WERI-Rb-1 (cell line): ENCODE measurements at regions not wholly inside any gene's neighbourhood (a gene's known extent, or its start where the extent isn't known, plus 50 kb on each side); places are given as distances from the start of the nearest gene placed in this dataset.
A peak's percentile ranks its signal among the peaks of the same experiment; 100 is the strongest.

Experiments used
- DNase-seq: peaks from one replicate; pipeline ENCODE4 v3.0.0-alpha.2; 2020
- H3K27ac ChIP-seq: fragments of 250-450 bp; sonication (Bioruptor Pico); 2 replicates; pipeline ENCODE4 v1.5.1; 2020; ENCODE audit warnings: mild to moderate bottlenecking, moderate library complexity
- H3K27me3 ChIP-seq: fragments of 250-450 bp; sonication (Bioruptor Pico); 2 replicates; pipeline ENCODE4 v1.5.1; 2021; ENCODE audit warnings: mild to moderate bottlenecking, low read depth, moderate library complexity; ENCODE audit not compliant: insufficient read depth, severe bottlenecking
- H3K36me3 ChIP-seq: fragments of 250-450 bp; sonication (Bioruptor Pico); 2 replicates; pipeline ENCODE4 v1.5.1; 2020; ENCODE audit warnings: mild to moderate bottlenecking, moderate library complexity
- H3K4me3 ChIP-seq: 2 replicates; pipeline ENCODE4 v1.5.1; 2011; ENCODE audit warnings: low read depth, mild to moderate bottlenecking, control low read depth, low read length
- H3K9me3 ChIP-seq: fragments of 250-450 bp; sonication (Bioruptor Pico); 2 replicates; pipeline ENCODE4 v1.5.1; 2021; ENCODE audit warnings: mild to moderate bottlenecking, moderate library complexity; ENCODE audit not compliant: severe bottlenecking
- TF ChIP-seq, protein P1 (sequence below): IDR thresholded peaks from 2 replicates; pipeline ENCODE4 v1.5.1; 2011; ENCODE audit warnings: low read depth, mild to moderate bottlenecking, control low read depth, inconsistent platforms, low read length

- Histone ChIP-seq H3K9me3 (no peaks in the 10 kb centered on the region), H3K36me3 (no peaks in the 10 kb centered on the region), H3K27ac (no peak overlapping the region), H3K4me3 (no peak overlapping the region), H3K27me3 (no peaks in the 10 kb centered on the region)
- TF ChIP-seq, protein P1, sequence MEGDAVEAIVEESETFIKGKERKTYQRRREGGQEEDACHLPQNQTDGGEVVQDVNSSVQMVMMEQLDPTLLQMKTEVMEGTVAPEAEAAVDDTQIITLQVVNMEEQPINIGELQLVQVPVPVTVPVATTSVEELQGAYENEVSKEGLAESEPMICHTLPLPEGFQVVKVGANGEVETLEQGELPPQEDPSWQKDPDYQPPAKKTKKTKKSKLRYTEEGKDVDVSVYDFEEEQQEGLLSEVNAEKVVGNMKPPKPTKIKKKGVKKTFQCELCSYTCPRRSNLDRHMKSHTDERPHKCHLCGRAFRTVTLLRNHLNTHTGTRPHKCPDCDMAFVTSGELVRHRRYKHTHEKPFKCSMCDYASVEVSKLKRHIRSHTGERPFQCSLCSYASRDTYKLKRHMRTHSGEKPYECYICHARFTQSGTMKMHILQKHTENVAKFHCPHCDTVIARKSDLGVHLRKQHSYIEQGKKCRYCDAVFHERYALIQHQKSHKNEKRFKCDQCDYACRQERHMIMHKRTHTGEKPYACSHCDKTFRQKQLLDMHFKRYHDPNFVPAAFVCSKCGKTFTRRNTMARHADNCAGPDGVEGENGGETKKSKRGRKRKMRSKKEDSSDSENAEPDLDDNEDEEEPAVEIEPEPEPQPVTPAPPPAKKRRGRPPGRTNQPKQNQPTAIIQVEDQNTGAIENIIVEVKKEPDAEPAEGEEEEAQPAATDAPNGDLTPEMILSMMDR, result no peak
- peak; percentile 14 for DNase-seq
Measured at GRCh38 chr3:178384321-178385230, 151.7 kb upstream of the KCNMB2 start.

DNA sequence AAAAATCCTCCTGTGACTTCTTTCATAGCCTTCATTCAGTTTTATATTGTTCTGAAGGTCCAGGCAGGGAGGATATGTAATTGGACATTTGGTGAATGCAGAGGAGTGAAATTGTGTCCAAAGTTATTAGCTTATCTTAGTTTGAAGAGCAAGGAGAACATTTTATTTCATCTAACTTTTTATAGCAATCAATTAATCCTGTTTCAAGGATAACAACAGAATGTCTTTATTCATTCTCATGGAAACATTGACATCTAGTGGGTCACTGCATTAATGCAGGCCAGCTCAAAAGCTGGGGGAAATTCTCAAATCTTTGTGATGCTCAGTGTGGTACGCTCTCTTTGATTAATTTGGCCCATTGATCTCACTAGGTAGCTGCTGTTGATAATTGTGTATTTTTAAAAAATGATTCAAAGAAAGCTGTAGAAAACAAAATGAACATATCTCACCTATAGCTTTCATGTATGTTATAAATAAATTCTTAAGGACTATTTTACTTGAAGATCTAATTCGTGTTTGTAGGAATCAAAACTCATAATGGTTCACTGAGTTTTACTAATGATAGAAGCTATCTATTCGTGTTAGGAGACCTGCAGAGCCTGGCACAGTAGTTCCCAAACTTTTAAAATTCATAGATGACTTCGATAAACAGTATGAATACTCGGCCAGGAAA, 150.8 kb upstream of the KCNMB2 start:
- TF ChIP-seq, protein P1, result peak; percentile 50
- DNase-seq, result peak; percentile 14
- H3K27me3 ChIP-seq, result no peaks in the 10 kb centered on the region
- H3K9me3 ChIP-seq, result no peaks in the 10 kb centered on the region
- H3K27ac ChIP-seq, result no peak overlapping the region
- H3K36me3 ChIP-seq, result no peaks in the 10 kb centered on the region
- no peak overlapping the region for H3K4me3 ChIP-seq

DNA sequence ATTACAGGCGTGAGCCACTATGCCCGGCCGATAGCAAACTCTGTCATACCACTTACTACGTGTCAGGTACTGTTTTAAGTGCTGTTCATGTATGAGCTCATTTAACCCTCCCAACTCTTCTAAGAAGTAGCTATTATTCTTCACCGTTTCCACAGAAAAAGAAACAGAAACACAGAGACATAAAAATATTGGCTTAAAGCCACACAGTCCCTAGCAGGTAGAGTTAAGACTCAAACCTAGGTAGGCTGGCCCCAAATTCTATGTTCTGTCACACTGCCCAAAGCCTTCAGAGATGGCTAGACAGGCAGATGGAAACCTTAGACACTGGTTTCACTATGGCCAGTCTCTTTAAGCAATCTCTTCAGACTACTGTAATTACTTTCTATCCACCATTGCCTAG, 149.8 kb upstream of the KCNMB2 start:
- H3K36me3 ChIP-seq, result no peaks in the 10 kb centered on the region
- no peaks in the 10 kb centered on the region for H3K27me3 ChIP-seq
- DNase-seq, result no peak
- no peaks in the 10 kb centered on the region for H3K9me3 ChIP-seq
- H3K4me3 ChIP-seq, result no peak overlapping the region
- H3K27ac ChIP-seq, result no peak overlapping the region
- TF ChIP-seq, protein P1, result no peak

- no peaks in the 10 kb centered on the region for H3K36me3 ChIP-seq
- DNase-seq, result no peak
- H3K9me3 ChIP-seq, result no peaks in the 10 kb centered on the region
- H3K27ac ChIP-seq, result no peak overlapping the region
- H3K27me3 ChIP-seq, result no peaks in the 10 kb centered on the region
- H3K4me3 ChIP-seq, result no peak overlapping the region
- TF ChIP-seq, protein P1, result no peak
Measured at GRCh38 chr3:178386880-178387279, 149.4 kb upstream of the KCNMB2 start.

- H3K27me3 ChIP-seq, result no peaks in the 10 kb centered on the region
- no peak overlapping the region for H3K27ac ChIP-seq
- TF ChIP-seq, protein P1, result no peak
- no peaks in the 10 kb centered on the region for H3K36me3 ChIP-seq
- H3K4me3 ChIP-seq, result no peak overlapping the region
- no peaks in the 10 kb centered on the region for H3K9me3 ChIP-seq
- DNase-seq, result no peak
Measured at GRCh38 chr3:178388473-178388872, 147.8 kb upstream of the KCNMB2 start.
